ENCODE measurements at regions not wholly inside any gene's neighbourhood (a gene's known extent, or its start where the extent isn't known, plus 50 kb on each side); places are given as distances from the start of the nearest gene placed in this dataset.

DNA sequence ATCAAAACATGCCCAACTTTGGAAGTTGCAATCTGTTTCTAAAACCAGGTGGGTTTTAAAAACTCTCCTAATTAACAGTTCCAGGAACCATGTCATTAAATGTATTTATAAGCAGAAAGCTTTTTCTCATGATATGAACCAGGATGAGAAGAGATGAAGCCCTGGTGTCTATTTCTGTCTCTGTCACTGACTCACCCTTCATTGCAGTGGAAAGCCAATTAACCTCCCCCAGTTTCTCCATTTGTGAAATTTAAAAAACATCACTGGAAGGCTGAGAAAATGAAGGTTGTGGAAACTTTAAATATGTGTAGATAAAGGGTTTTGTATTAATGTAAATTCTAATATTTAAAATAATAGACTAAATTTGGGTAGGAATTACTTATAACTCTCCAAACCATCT, 1088.0 kb downstream of the SORCS1 start:
- TF ChIP-seq, protein P1, sequence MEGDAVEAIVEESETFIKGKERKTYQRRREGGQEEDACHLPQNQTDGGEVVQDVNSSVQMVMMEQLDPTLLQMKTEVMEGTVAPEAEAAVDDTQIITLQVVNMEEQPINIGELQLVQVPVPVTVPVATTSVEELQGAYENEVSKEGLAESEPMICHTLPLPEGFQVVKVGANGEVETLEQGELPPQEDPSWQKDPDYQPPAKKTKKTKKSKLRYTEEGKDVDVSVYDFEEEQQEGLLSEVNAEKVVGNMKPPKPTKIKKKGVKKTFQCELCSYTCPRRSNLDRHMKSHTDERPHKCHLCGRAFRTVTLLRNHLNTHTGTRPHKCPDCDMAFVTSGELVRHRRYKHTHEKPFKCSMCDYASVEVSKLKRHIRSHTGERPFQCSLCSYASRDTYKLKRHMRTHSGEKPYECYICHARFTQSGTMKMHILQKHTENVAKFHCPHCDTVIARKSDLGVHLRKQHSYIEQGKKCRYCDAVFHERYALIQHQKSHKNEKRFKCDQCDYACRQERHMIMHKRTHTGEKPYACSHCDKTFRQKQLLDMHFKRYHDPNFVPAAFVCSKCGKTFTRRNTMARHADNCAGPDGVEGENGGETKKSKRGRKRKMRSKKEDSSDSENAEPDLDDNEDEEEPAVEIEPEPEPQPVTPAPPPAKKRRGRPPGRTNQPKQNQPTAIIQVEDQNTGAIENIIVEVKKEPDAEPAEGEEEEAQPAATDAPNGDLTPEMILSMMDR (IDR thresholded peaks at IDR 0.05) = no peak
- no peak for TF ChIP-seq EZH2 (IDR thresholded peaks at IDR 0.05; ENCODE audit: borderline replicate concordance, insufficient read depth, low read depth, low read length, poor library complexity, severe bottlenecking)

Measured in B cell (primary cell).